Endothelial cell of umbilical vein (primary cell): ENCODE measurements at regions not wholly inside any gene's neighbourhood (a gene's known extent, or its start where the extent isn't known, plus 50 kb on each side); places are given as distances from the start of the nearest gene placed in this dataset.

Experiments
- BruUV-seq: library from RNA; stranded (reverse); fragments of 400-500 nt; replicated peaks from 2 replicates; lab custom pipeline; 2021; lab: Mats Ljungman, UMichigan
- CTCF ChIA-PET: fragments of 300-600, 350-600 bp; sonication (Branson Sonifier 250); formaldehyde crosslinking; loops from one replicate; lab custom pipeline; 2021; ENCODE audit warnings: antibody characterized with exemption, inconsistent platforms; lab: Charles Lee
- POLR2A ChIA-PET: fragments of 300-600, 350-600 bp; sonication (Branson Sonifier 250); formaldehyde crosslinking; loops from one replicate; lab custom pipeline; 2021; ENCODE audit warnings: antibody characterized with exemption, inconsistent platforms; lab: Charles Lee
- DNase-seq: peaks from one replicate; pipeline ENCODE4 v3.0.0-alpha.2; 2011; ENCODE audit warnings: low read depth, low spot score
- FAIRE-seq: peaks from 2 replicates; lab custom pipeline; 2011; peaks lifted over from hg19 to GRCh38; lab: Jason Lieb, UNC
- H2AFZ ChIP-seq: 2 replicates; pipeline ENCODE4 v1.6.0; 2012; ENCODE audit warnings: low read depth, low read length, control low read depth, inconsistent platforms
- H3K27ac ChIP-seq: 2 replicates; pipeline ENCODE4 v1.5.1; 2011; ENCODE audit warnings: low read depth, mild to moderate bottlenecking, control low read depth, low read length, moderate library complexity; ENCODE audit not compliant: insufficient read depth
- H3K27me3 ChIP-seq, 2 experiments: 2 replicates each; pipeline versions ENCODE4 v1.6.0 to v1.6.1; 2011; ENCODE audit warnings: low read length in 2 of 2, mixed read lengths in 1 of 2; ENCODE audit not compliant: control insufficient read depth in 2 of 2, insufficient read depth in 2 of 2
- H3K36me3 ChIP-seq, 2 experiments: 2 replicates in 1 of 2; 3 replicates in 1 of 2; pipeline ENCODE4 v1.5.1; 2011; ENCODE audit warnings: low read length in 2 of 2, mild to moderate bottlenecking in 1 of 2, moderate library complexity in 1 of 2; ENCODE audit not compliant: control insufficient read depth in 2 of 2, insufficient read depth in 2 of 2; ENCODE audit errors: extremely low read depth in 1 of 2
- H3K4me1 ChIP-seq: 3 replicates; pipeline ENCODE4 v1.5.1; 2011; ENCODE audit warnings: mild to moderate bottlenecking, low read length; ENCODE audit not compliant: control insufficient read depth, insufficient read depth; ENCODE audit errors: extremely low read depth
- H3K4me2 ChIP-seq: 2 replicates; pipeline ENCODE4 v1.6.1; 2011; ENCODE audit warnings: low read length, control low read depth, mixed read lengths; ENCODE audit not compliant: insufficient read depth
- H3K4me3 ChIP-seq, 3 experiments: fragments of 200-600 bp in 1 of 3; sonication (generic), shearing (Covaris generic) in 1 of 3; replicated peaks in 1 of 3; 2 replicates each; pipeline ENCODE4 v1.5.1; 2011 to 2016; ENCODE audit warnings: control low read depth in 3 of 3, low read length in 3 of 3, mild to moderate bottlenecking in 2 of 3, inconsistent platforms in 1 of 3, low read depth in 1 of 3, moderate library complexity in 1 of 3; ENCODE audit not compliant: insufficient read depth in 1 of 3
- H3K79me2 ChIP-seq: 2 replicates; pipeline ENCODE4 v1.6.0; 2012; ENCODE audit warnings: low read length, inconsistent platforms; ENCODE audit not compliant: control insufficient read depth, insufficient read depth
- H3K9ac ChIP-seq: replicated peaks from 2 replicates; pipeline ENCODE3; 2011; ENCODE audit warnings: low read length, control low read depth; ENCODE audit not compliant: insufficient read depth; ENCODE audit errors: extremely low read depth
- H3K9me1 ChIP-seq: replicated peaks from 3 replicates; pipeline ENCODE4 v1.6.0; 2011; ENCODE audit warnings: mild to moderate bottlenecking, low read length; ENCODE audit not compliant: control insufficient read depth, insufficient read depth; ENCODE audit errors: extremely low read depth
- H3K9me3 ChIP-seq: replicated peaks from 2 replicates; pipeline ENCODE4 v1.5.1; 2012; ENCODE audit warnings: low read length, inconsistent platforms; ENCODE audit not compliant: control insufficient read depth, insufficient read depth
- H4K20me1 ChIP-seq: replicated peaks from 2 replicates; pipeline ENCODE3; 2011; ENCODE audit warnings: mild to moderate bottlenecking, low read length; ENCODE audit not compliant: control insufficient read depth, insufficient read depth; ENCODE audit errors: extremely low read depth
- CTCF ChIP-seq, 2 donors: IDR thresholded peaks; 1 replicate in 1 of 2; 2 replicates in 1 of 2; pipeline ENCODE4 v1.5.1; 2011; ENCODE audit warnings: low read length in 2 of 2, mild to moderate bottlenecking in 2 of 2, moderate library complexity in 2 of 2, control low read depth in 1 of 2, inconsistent platforms in 1 of 2, low read depth in 1 of 2; ENCODE audit not compliant: insufficient read depth in 1 of 2; ENCODE audit errors: extremely low read depth in 1 of 2
- EZH2 ChIP-seq: IDR thresholded peaks from 2 replicates; pipeline ENCODE4 v1.6.1; 2012; ENCODE audit warnings: borderline replicate concordance, low read depth, mild to moderate bottlenecking, moderate library complexity, low read length, inconsistent platforms; ENCODE audit not compliant: severe bottlenecking
- FOS ChIP-seq: IDR thresholded peaks from 2 replicates; pipeline ENCODE4 v1.6.1; 2011; ENCODE audit warnings: mild to moderate bottlenecking, low read length, moderate library complexity, borderline replicate concordance; ENCODE audit not compliant: insufficient read depth
- GATA2 ChIP-seq: IDR thresholded peaks from 2 replicates; pipeline ENCODE4 v1.7.0; 2011; ENCODE audit warnings: low read depth, mild to moderate bottlenecking, moderate library complexity, mixed read lengths, low read length; ENCODE audit not compliant: insufficient read length, insufficient read depth
- JUN ChIP-seq: IDR thresholded peaks from 2 replicates; pipeline ENCODE4 v1.6.1; 2011; ENCODE audit warnings: borderline replicate concordance, low read depth; ENCODE audit not compliant: insufficient read length, insufficient read depth
- MAX ChIP-seq: IDR thresholded peaks from 2 replicates; pipeline ENCODE4 v1.6.1; 2011; ENCODE audit not compliant: insufficient read depth, insufficient read length
- MYC ChIP-seq: IDR thresholded peaks from one replicate; pipeline ENCODE4 v1.6.1; 2011; ENCODE audit warnings: mild to moderate bottlenecking, low read depth, low read length
- POLR2A ChIP-seq: IDR thresholded peaks from 2 replicates; pipeline ENCODE4 v1.6.1; 2012; ENCODE audit warnings: low read depth, mild to moderate bottlenecking, control low read depth, low read length
- POLR2AphosphoS5 ChIP-seq: IDR thresholded peaks from 2 replicates; pipeline ENCODE4 v1.6.1; 2012; ENCODE audit warnings: low read depth, mild to moderate bottlenecking, control low read depth, low read length, moderate library complexity; ENCODE audit not compliant: insufficient read depth
- dilution Hi-C: fragments of 300-500 bp; cut with MboI; formaldehyde crosslinking; loops from one replicate; pipeline ENCODE4 v1.15.0; 2019; ENCODE audit warnings: low sequenced_read_pairs; ENCODE audit not compliant: extremely low pct_ligation_motif_present
- intact Hi-C: fragments of 100-400 bp; cut with micrococcal nuclease; formaldehyde crosslinking; loops from one replicate; pipeline ENCODE4 v1.10.0; 2022

- DNase-seq (no peak), FAIRE-seq (no peak)
- ChIA-PET POLR2A (no interaction called here), CTCF (no interaction called here)
- no TSS peak for BruUV-seq
- Histone ChIP-seq H3K9ac (no peak overlapping the region), H3K9me1 (no peaks in the 10 kb centered on the region), H3K27ac (no peak overlapping the region), H2AFZ (no peak overlapping the region), H3K27me3 (no peaks in the 10 kb centered on the region), H3K79me2 (no peaks in the 10 kb centered on the region), H3K9me3 (no peaks in the 10 kb centered on the region), H3K4me2 (no peak overlapping the region), H3K36me3 (no peaks in the 10 kb centered on the region), H3K4me1 (no peaks in the 10 kb centered on the region), H4K20me1 (no peaks in the 10 kb centered on the region), H3K4me3 (no peak overlapping the region)
- TF ChIP-seq EZH2 = no peak
- no peak for TF ChIP-seq POLR2AphosphoS5
- intact Hi-C loops (no loop called here), dilution Hi-C loops (no loop called here)
Measured at GRCh38 chr2:118508282-118508681, 339.2 kb downstream of the EN1 start.

- dilution Hi-C loops = no loop called here
Measured at GRCh38 chr2:118505436-118505835, 342.0 kb downstream of the EN1 start.

More at GRCh38 chr2:118505436-118505835, 342.0 kb downstream of the EN1 start:
- no peak overlapping the region for H3K4me2 ChIP-seq
- no peak overlapping the region for H3K27ac ChIP-seq
- ChIA-PET CTCF (no interaction called here), POLR2A (no interaction called here)
- no peak overlapping the region for H3K9ac ChIP-seq
- FAIRE-seq (no peak), DNase-seq (no peak)
- no peaks in the 10 kb centered on the region for H4K20me1 ChIP-seq
- no peaks in the 10 kb centered on the region for H3K79me2 ChIP-seq
- H3K9me1 ChIP-seq = no peaks in the 10 kb centered on the region
- H3K27me3 ChIP-seq = no peaks in the 10 kb centered on the region
- intact Hi-C loops = no loop called here
- BruUV-seq = no TSS peak
- no peaks in the 10 kb centered on the region for H3K9me3 ChIP-seq
- TF ChIP-seq MAX (no peak), POLR2AphosphoS5 (no peak), POLR2A (no peak), CTCF (IDR thresholded peaks at IDR 0.05; ENCODE audit: extremely low read depth in 1 of 2, insufficient read depth in 1 of 2, low read depth in 1 of 2, low read length in 2 of 2) (no peak), GATA2 (no peak), JUN (no peak), EZH2 (no peak), FOS (no peak), MYC (no peak)
- no peak overlapping the region for H2AFZ ChIP-seq
- H3K4me3 ChIP-seq = no peak overlapping the region
- no peaks in the 10 kb centered on the region for H3K36me3 ChIP-seq
- no peaks in the 10 kb centered on the region for H3K4me1 ChIP-seq
